Muscle of leg (tissue), 3 donors: ENCODE measurements at regions not wholly inside any gene's neighbourhood (a gene's known extent, or its start where the extent isn't known, plus 50 kb on each side); places are given as distances from the start of the nearest gene placed in this dataset.

Experiments used
- DNase-seq: peaks from one replicate; pipeline ENCODE4 v3.0.0; 2013
- H3K27ac ChIP-seq: one replicate; pipeline ENCODE4 v1.5.1; 2013; ENCODE audit warnings: mild to moderate bottlenecking, low read length, control low read depth
- H3K27me3 ChIP-seq: one replicate; pipeline ENCODE4 v1.6.1; 2013; ENCODE audit warnings: low read length; ENCODE audit not compliant: control insufficient read depth, insufficient read depth
- H3K36me3 ChIP-seq: one replicate; pipeline ENCODE4 v1.6.1; 2013; ENCODE audit warnings: low read length; ENCODE audit not compliant: control insufficient read depth, insufficient read depth
- H3K4me1 ChIP-seq: one replicate; pipeline ENCODE4 v1.6.1; 2013; ENCODE audit warnings: low read length; ENCODE audit not compliant: control insufficient read depth, insufficient read depth
- H3K4me3 ChIP-seq: one replicate; pipeline ENCODE4 v1.5.1; 2013; ENCODE audit warnings: low read length, control low read depth
- H3K9me3 ChIP-seq: replicated peaks from 2 replicates; pipeline ENCODE4 v1.6.1; 2013; ENCODE audit warnings: low read depth, low read length; ENCODE audit not compliant: control insufficient read depth
- WGBS: methylation state at CpG from one replicate; pipeline ENCODE4 v1.1.5; 2013; ENCODE audit warnings: missing lambda C conversion rate; ENCODE audit not compliant: insufficient coverage; 5-methylcytosine and 5-hydroxymethylcytosine counted together

DNA sequence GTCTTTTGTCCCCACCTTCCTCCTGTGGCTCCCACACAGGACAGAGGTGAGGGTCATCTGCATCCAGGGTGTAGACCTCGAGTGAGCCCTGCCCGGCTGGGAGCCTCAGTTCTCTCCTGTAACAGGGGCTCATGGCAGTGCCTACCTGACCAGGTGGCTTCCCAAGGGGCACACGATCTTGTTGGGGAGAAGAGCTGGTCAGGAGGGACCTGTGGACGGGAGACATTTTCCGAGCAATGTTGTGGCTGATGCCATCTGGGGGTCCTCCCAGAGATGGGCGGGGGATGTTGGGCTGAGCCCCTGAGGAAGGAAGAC is 51.9 kb downstream of the CEBPB start:
- Histone ChIP-seq H3K27me3 (peaks cover 3% of the 10 kb centered on the region), H3K4me3 (no peak overlapping the region), H3K36me3 (no peaks in the 10 kb centered on the region), H3K4me1 (peaks cover 15% of the 10 kb centered on the region), H3K27ac (no peak overlapping the region), H3K9me3 (no peaks in the 10 kb centered on the region)
- WGBS: 70% methylated on average over 6 of the region's 6 CpGs
- no peak for DNase-seq

DNA sequence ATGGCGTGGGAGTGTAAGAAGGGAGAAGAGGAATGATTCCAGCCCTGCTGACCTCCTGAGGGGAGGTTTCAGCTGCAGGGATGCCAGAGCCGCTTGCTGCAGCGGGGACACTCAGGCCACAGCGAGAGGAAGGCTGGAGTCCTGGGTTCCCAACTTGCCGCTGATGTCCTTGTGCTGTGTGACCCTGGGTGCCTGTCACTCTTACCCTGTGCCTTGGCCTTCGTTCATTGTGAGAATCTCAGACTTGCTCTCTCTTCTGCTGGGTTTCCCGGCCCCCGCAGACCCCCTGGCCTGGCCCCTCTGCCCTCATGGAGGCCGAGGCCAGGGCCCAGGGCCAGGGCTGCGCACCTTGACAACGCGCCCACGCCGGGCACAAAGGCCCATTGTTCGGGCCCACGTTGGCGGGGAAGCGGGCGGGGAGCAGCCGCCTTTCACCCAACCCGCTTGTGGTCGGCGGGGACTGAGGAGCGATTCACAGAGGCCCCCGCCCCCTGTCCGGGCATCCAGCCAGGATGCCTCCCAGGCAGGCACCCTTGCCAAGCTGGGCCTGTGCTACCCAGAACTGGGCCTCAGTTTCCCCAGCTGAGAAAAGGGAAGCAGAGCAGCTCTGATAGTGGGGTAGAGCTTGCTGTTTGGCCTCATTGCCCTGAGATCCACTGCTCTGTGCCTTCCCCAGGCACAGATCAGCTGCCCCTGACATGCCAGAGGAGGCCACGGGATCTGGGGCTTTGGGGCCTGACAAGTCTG is 52.4 kb downstream of the CEBPB start:
- H3K9me3 ChIP-seq: no peaks in the 10 kb centered on the region
- 66% methylated on average over 27 of the region's 27 CpGs for WGBS
- no peak for DNase-seq
- H3K4me3 ChIP-seq: no peak overlapping the region
- peaks cover 3% of the 10 kb centered on the region for H3K27me3 ChIP-seq
- no peak overlapping the region for H3K27ac ChIP-seq
- H3K4me1 ChIP-seq: peaks cover 15% of the 10 kb centered on the region
- no peaks in the 10 kb centered on the region for H3K36me3 ChIP-seq

DNA sequence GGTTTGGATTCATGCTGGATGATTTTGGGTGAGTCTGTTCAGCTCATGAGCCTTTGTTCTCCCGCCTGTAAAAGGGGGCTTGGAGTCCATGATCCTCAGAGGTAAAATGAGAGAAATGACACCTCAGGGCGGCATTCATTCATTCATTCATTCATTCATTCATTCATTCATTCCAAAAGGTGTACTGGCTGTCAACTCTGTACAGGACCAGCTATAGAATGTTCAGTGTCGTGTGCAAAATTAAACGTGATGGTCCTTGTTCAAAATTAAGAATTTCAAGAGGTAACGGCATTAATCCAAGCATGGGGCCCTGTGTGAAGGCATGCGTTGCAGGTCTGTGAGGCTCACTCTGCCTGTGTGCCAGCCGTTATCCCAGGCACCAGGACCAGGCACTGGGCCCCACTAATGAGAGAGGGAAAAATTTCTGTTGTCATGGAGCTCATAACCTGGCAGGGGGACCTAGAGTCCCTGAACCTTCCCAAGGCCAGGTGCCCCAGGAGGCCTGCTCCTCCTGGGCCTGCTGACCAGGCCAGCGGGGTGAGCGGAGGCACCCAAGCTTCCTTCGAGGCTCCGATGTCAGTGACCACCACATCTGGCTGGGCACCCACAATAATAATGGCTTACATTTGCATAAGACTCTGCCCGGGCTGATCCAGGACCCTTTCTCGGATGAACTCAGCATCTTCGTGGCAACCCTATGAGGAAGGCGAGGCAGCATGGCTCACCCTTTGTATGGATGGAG is 53.2 kb downstream of the CEBPB start:
- no peaks in the 10 kb centered on the region for H3K9me3 ChIP-seq
- no peak overlapping the region for H3K4me3 ChIP-seq
- WGBS: 93% methylated on average over 13 of the region's 15 CpGs
- no peak for DNase-seq
- no peak overlapping the region for H3K27ac ChIP-seq
- peaks cover 3% of the 10 kb centered on the region for H3K27me3 ChIP-seq
- peaks cover 15% of the 10 kb centered on the region for H3K4me1 ChIP-seq
- no peaks in the 10 kb centered on the region for H3K36me3 ChIP-seq

GRCh38 chr20:50244352-50245149 is 53.9 kb downstream of the CEBPB start:
- Histone ChIP-seq H3K4me1 (peaks cover 15% of the 10 kb centered on the region), H3K27ac (no peak overlapping the region), H3K27me3 (peaks cover 3% of the 10 kb centered on the region), H3K36me3 (no peaks in the 10 kb centered on the region), H3K4me3 (no peak overlapping the region), H3K9me3 (no peaks in the 10 kb centered on the region)
- 94% methylated on average over 8 of the region's 9 CpGs for WGBS
- no peak for DNase-seq

- H3K4me3 ChIP-seq: no peak overlapping the region
- no peaks in the 10 kb centered on the region for H3K36me3 ChIP-seq
- no peak for DNase-seq
- no peak overlapping the region for H3K27ac ChIP-seq
- WGBS: 79% methylated on average over 9 of the region's 14 CpGs
- no peaks in the 10 kb centered on the region for H3K27me3 ChIP-seq
- H3K4me1 ChIP-seq: peaks cover 15% of the 10 kb centered on the region
- H3K9me3 ChIP-seq: no peaks in the 10 kb centered on the region
These were observed 55.1 kb downstream of the CEBPB start for GRCh38 chr20:50245498-50246366.

GRCh38 chr20:50246367-50247195 is 56.0 kb downstream of the CEBPB start:
- 55% methylated on average over 4 of the region's 17 CpGs for WGBS
- Histone ChIP-seq H3K27ac (no peak overlapping the region), H3K4me1 (peaks cover 14% of the 10 kb centered on the region), H3K4me3 (no peak overlapping the region), H3K9me3 (no peaks in the 10 kb centered on the region), H3K36me3 (no peaks in the 10 kb centered on the region), H3K27me3 (no peaks in the 10 kb centered on the region)
- no peak for DNase-seq

GRCh38 chr20:50247196-50248094 is 56.8 kb downstream of the CEBPB start:
- no peak for DNase-seq
- no peaks in the 10 kb centered on the region for H3K27me3 ChIP-seq
- WGBS: 88% methylated on average over 6 of the region's 9 CpGs
- no peak overlapping the region for H3K4me3 ChIP-seq
- H3K4me1 ChIP-seq: peaks cover 10% of the 10 kb centered on the region
- no peak overlapping the region for H3K27ac ChIP-seq
- H3K9me3 ChIP-seq: no peaks in the 10 kb centered on the region
- no peaks in the 10 kb centered on the region for H3K36me3 ChIP-seq

DNA sequence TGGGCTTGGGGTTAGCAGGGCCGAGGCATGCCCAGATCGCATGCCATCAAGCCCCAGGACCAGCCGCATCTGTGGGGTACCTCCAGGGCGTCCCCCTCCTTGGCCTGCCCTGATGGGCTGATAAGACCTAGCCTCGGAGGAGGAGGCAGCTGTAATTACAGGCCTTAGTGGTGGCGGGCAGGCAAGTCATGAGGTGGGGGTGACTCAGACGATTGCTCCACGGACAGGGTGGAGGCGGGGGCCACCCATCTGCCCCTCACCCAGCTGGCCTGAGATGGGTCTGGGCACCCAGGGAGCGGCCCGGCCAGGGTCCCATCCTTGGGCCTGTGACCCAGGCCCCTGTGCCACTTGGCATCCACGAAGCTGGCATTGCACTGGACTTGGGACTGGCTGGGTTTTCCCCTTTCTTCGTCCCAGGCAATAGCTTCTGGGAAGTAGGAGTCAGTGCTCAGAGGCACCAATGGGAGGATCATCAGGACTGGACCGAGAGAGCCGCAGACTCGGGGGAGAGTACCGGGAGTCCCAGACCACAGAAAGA is 57.5 kb downstream of the CEBPB start:
- Histone ChIP-seq H3K4me1 (peaks cover 3% of the 10 kb centered on the region), H3K36me3 (no peaks in the 10 kb centered on the region), H3K4me3 (no peak overlapping the region), H3K9me3 (no peaks in the 10 kb centered on the region), H3K27ac (no peak overlapping the region), H3K27me3 (no peaks in the 10 kb centered on the region)
- 86% methylated on average over 11 of the region's 17 CpGs for WGBS
- no peak for DNase-seq
